AG09309 (cell line): ENCODE measurements at regions not wholly inside any gene's neighbourhood (a gene's known extent, or its start where the extent isn't known, plus 50 kb on each side); places are given as distances from the start of the nearest gene placed in this dataset.

ENCODE experiments used
- DNase-seq: peaks from one replicate; pipeline ENCODE4 v3.0.0-alpha.2; 2010; ENCODE audit warnings: low read depth
- H3K4me3 ChIP-seq: 2 replicates; pipeline ENCODE4 v1.5.1; 2011; ENCODE audit warnings: mild to moderate bottlenecking, low read depth, low read length, moderate library complexity; ENCODE audit not compliant: control insufficient read depth
- TF ChIP-seq, protein P1 (sequence below): IDR thresholded peaks from 2 replicates; pipeline ENCODE4 v1.5.1; 2011; ENCODE audit warnings: mild to moderate bottlenecking, low read depth, low read length, inconsistent platforms; ENCODE audit not compliant: insufficient read depth, control insufficient read depth; ENCODE audit errors: missing control alignments

DNA sequence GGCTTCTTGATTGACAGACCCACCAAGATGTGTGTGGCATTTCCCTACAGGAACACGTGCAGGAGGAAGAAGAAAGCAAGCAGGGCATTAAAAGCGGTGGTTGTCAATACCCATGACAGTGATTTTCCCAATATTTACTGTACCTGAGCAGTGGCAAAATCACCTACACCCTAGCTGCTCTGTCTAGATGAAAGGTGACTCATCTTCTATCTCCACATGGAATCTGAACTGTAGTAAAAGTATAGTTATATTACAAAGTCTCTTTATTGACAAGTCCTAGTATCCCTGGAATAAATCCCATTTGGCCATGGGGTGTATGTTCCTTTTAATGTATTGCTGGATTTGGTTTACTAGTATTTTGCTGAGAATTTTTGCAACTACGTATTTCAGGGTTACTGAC is 458.8 kb upstream of the SORCS1 start:
- DNase-seq, result no peak
- TF ChIP-seq, protein P1, sequence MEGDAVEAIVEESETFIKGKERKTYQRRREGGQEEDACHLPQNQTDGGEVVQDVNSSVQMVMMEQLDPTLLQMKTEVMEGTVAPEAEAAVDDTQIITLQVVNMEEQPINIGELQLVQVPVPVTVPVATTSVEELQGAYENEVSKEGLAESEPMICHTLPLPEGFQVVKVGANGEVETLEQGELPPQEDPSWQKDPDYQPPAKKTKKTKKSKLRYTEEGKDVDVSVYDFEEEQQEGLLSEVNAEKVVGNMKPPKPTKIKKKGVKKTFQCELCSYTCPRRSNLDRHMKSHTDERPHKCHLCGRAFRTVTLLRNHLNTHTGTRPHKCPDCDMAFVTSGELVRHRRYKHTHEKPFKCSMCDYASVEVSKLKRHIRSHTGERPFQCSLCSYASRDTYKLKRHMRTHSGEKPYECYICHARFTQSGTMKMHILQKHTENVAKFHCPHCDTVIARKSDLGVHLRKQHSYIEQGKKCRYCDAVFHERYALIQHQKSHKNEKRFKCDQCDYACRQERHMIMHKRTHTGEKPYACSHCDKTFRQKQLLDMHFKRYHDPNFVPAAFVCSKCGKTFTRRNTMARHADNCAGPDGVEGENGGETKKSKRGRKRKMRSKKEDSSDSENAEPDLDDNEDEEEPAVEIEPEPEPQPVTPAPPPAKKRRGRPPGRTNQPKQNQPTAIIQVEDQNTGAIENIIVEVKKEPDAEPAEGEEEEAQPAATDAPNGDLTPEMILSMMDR, result no peak
- no peak overlapping the region for H3K4me3 ChIP-seq

DNA sequence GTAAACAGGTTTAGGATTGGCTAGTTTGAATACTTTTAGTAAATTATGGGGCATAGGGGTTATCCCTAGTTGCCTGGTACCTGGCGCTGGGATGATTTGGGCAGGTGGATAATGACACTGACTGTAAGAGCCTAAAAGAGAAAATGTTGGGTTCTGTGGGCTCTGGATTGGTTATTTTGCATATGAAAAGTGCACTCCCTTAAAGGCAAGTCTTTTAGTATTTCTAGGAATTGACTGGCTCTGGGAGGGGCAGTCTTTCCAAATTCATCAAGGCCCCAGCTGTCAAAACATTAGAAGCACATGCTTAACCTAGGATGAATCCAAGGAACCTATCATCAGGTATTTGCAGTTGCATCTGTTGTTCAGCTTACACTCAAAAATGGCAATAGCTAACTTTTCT is 454.6 kb upstream of the SORCS1 start:
- TF ChIP-seq, protein P1, result no peak
- no peak overlapping the region for H3K4me3 ChIP-seq
- DNase-seq, result no peak

DNA sequence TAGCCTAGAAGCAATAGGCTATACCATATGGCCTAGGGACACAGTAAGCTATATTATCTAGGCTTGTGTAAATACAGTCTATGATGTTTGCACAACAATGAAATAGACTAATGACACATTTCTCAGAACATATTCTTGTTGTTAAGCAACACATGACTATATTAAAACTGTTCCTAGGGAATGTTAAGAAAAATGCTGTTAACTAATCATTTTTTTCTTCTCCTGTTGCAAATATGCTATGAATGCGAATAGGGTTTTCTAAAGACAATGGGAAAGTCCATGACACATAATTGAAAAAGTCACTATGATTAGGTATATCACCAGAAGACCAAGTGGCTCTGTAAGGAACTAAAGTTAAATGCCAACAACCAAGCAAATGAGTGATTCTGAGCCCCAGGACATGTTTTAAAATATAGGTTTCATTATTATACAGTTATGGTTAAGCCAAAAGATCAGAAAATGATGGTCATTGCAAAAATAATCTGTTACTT is 454.0 kb upstream of the SORCS1 start:
- TF ChIP-seq, protein P1, result no peak
- no peak overlapping the region for H3K4me3 ChIP-seq
- no peak for DNase-seq

DNA sequence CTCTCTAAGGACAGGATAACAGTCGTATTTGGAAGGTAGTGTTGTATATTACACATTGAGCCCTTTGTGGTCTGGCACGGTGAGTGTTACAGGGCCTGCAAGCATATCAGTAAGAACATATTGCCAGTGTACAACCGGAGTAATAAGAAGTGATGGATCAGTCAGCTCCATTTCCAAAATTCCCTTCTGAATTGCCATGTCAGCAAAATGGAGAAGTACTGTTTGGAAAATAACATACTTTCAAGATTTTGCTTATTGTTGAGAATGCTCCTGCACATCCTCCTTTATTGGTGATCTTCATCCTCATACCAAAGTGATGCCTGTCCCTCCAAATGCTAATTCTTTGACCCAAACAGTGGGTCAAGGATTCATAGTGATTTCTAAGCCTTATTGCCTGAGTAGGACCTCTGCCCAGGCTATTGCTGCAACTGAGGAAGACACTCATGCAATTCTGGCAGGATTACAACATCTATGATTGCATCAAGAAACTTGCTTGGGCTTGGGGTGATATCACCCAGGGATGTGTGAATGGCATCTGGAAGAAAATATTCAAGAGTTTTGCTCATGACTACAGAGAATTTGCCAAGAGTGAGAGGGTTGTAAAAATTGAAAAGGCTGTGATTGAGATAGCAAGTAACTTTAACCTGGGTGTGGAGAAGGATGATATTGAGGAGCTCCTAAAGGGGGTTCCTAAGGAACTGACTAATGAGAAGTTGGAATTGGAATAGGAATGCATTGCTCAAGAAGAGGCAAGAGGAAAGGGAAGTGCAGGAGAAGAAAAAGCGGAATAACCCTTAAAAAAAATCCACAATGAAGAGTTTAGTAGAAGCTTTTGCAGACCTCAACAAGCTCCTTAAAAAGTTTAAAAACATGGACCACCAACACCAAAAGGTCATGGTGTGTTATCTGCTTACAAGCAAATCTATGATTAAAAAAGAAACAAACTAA is 452.2 kb upstream of the SORCS1 start:
- TF ChIP-seq, protein P1, result no peak
- no peak overlapping the region for H3K4me3 ChIP-seq
- DNase-seq, result peak; percentile 25

DNA sequence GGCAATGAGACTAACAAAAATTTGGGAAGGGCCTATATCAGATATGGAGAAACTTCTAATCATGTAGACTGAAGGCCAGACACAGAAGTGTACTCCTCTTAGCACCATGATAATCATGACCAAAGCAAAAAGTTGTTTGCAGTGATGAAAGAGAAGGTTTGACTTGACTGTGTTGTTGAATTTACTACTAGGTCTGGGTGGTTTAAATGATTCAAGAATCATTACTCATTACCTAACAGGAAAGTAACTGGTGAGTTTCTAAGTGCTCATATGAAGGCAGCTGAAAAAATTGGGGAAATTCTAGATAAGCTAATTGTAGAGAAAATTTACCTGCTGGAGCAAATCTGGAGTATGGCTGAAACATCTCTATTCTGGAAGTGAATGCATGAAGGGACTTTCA is 451.5 kb upstream of the SORCS1 start:
- DNase-seq, result no peak
- TF ChIP-seq, protein P1, result no peak
- no peak overlapping the region for H3K4me3 ChIP-seq

DNA sequence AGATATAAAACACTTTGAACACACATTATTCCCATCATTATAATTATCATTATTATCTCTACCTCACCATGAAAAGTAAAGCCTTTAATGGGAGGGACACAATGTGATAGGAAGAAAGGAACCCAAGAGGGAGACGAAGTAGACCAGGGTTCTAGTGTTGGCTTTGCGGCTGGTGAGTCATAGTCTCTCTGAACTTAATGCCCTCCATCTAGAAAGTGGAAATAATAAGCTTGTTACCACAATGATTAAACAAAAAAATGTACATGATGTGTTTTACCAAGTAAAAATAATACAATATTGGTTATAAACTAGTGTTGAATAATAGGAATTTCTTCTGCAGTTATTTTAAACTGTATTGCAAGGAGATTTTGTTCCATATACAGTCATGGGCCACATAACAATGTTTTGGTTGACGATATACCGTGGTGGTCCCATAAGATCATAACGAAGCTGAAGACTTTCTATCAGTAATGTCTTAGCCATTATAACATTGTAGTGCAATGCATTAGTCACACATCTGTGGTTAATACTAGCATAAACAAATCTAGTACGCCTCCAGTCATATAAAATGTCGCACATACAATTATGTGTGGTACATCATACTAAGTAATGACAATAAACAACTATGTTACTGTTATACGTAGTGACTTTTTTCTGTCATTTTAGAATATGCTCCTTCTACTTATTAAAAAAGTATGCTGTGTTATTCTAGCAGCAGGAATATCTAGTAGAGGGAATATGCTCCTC is 450.6 kb upstream of the SORCS1 start:
- TF ChIP-seq, protein P1, result no peak
- no peak overlapping the region for H3K4me3 ChIP-seq
- DNase-seq, result no peak
